Trophoblast cell (in vitro differentiated cells and primary cell): ENCODE measurements at regions not wholly inside any gene's neighbourhood (a gene's known extent, or its start where the extent isn't known, plus 50 kb on each side); places are given as distances from the start of the nearest gene placed in this dataset.

Experiments used
- DNase-seq, 2 donors: peaks; one replicate each; pipeline ENCODE4 v3.0.0-alpha.2; 2016
- H2AFZ ChIP-seq: 2 replicates; pipeline ENCODE4 v1.6.1; 2013; ENCODE audit warnings: low read length, moderate library complexity, mild to moderate bottlenecking; ENCODE audit not compliant: insufficient read depth, poor library complexity
- H2AK5ac ChIP-seq: 2 replicates; pipeline ENCODE4 v1.6.1; 2013; ENCODE audit warnings: mild to moderate bottlenecking, low read length
- H2BK120ac ChIP-seq: 2 replicates; pipeline ENCODE4 v1.6.1; 2013; ENCODE audit warnings: low read length, mild to moderate bottlenecking, moderate library complexity; ENCODE audit not compliant: insufficient read depth, poor library complexity
- H2BK12ac ChIP-seq: 2 replicates; pipeline ENCODE4 v1.6.1; 2013; ENCODE audit warnings: mild to moderate bottlenecking, low read length, moderate library complexity
- H2BK5ac ChIP-seq: 2 replicates; pipeline ENCODE4 v1.6.1; 2013; ENCODE audit warnings: low read length, low read depth, moderate library complexity, mild to moderate bottlenecking; ENCODE audit not compliant: poor library complexity
- H3K14ac ChIP-seq: 2 replicates; pipeline ENCODE4 v1.6.1; 2013; ENCODE audit warnings: mild to moderate bottlenecking, low read length
- H3K18ac ChIP-seq: 2 replicates; pipeline ENCODE4 v1.6.1; 2013; ENCODE audit warnings: mild to moderate bottlenecking, low read length
- H3K23ac ChIP-seq: 2 replicates; pipeline ENCODE4 v1.6.1; 2013; ENCODE audit warnings: low read length
- H3K27ac ChIP-seq: 2 replicates; pipeline ENCODE4 v1.5.1; 2013; ENCODE audit warnings: low read depth, mild to moderate bottlenecking, inconsistent platforms, low read length, moderate library complexity
- H3K27me3 ChIP-seq: 2 replicates; pipeline ENCODE4 v1.6.1; 2013; ENCODE audit warnings: inconsistent platforms, mild to moderate bottlenecking, low read length, moderate library complexity; ENCODE audit not compliant: insufficient read depth
- H3K36me3 ChIP-seq, 2 experiments: 1 replicate in 1 of 2; 2 replicates in 1 of 2; pipeline ENCODE4 v1.6.1; 2013; ENCODE audit warnings: low read length in 2 of 2, mild to moderate bottlenecking in 2 of 2, moderate library complexity in 1 of 2; ENCODE audit not compliant: insufficient read depth in 2 of 2, control insufficient read depth in 1 of 2
- H3K4ac ChIP-seq: 2 replicates; pipeline ENCODE4 v1.6.1; 2013; ENCODE audit warnings: low read depth, mild to moderate bottlenecking, low read length, moderate library complexity
- H3K4me1 ChIP-seq, 2 experiments: 1 replicate in 1 of 2; 2 replicates in 1 of 2; pipeline ENCODE4 v1.6.1; 2013; ENCODE audit warnings: low read length in 2 of 2, mild to moderate bottlenecking in 2 of 2, moderate library complexity in 1 of 2; ENCODE audit not compliant: insufficient read depth in 2 of 2, control insufficient read depth in 1 of 2
- H3K4me2 ChIP-seq: 2 replicates; pipeline ENCODE4 v1.6.1; 2013; ENCODE audit warnings: inconsistent platforms, mild to moderate bottlenecking, low read length, moderate library complexity
- H3K4me3 ChIP-seq: 2 replicates; pipeline ENCODE4 v1.5.1; 2013; ENCODE audit warnings: mild to moderate bottlenecking, low read depth, low read length, inconsistent platforms
- H3K79me1 ChIP-seq: one replicate; pipeline ENCODE4 v1.6.1; 2013; ENCODE audit warnings: low read length
- H3K79me2 ChIP-seq: 2 replicates; pipeline ENCODE4 v1.6.1; 2013; ENCODE audit warnings: low read length, mild to moderate bottlenecking; ENCODE audit not compliant: control insufficient read depth, insufficient read depth, poor library complexity
- H3K9ac ChIP-seq: 2 replicates; pipeline ENCODE4 v1.6.1; 2013; ENCODE audit warnings: mild to moderate bottlenecking, low read length
- H3K9me3 ChIP-seq: 2 replicates; pipeline ENCODE4 v1.6.1; 2013; ENCODE audit warnings: low read depth, mild to moderate bottlenecking, control low read depth, inconsistent platforms, low read length; ENCODE audit not compliant: insufficient read depth
- H4K12ac ChIP-seq: 2 replicates; pipeline ENCODE4 v1.6.1; 2013; ENCODE audit warnings: low read depth, mild to moderate bottlenecking, low read length, moderate library complexity
- H4K8ac ChIP-seq: 2 replicates; pipeline ENCODE4 v1.6.1; 2013; ENCODE audit warnings: low read depth, mild to moderate bottlenecking, low read length, moderate library complexity
- H4K91ac ChIP-seq: one replicate; pipeline ENCODE4 v1.6.1; 2013; ENCODE audit warnings: low read depth, mild to moderate bottlenecking, low read length, moderate library complexity
- WGBS: extraction: QIAGEN DNeasy Blood & Tissue Kit; methylation state at CpG from one replicate; pipeline ENCODE4 v1.1.7; 2013; ENCODE audit warnings: missing lambda C conversion rate; ENCODE audit not compliant: insufficient read length, insufficient coverage; ENCODE audit errors: extremely low coverage; 5-methylcytosine and 5-hydroxymethylcytosine counted together

DNA sequence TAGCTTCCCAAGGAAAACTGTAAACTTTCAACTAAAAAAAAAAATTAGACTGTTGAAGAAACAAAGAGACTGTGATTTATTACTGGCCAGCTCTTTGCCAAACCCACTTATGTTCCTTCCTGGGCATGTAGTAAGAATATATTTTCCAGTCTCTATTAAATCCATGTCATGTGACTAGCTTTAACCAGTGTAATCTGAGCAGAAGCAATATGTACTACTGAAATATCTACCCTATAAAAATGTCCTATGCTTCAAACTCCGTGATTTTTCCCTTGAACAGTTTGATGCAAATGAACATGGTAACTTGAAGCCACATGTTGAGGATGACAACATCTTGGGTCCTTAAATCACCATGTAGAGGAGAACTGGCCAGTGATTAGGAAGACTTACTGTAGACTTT, 144.5 kb downstream of the NTMT2 start:
- H3K4me3 ChIP-seq = no peak overlapping the region
- DNase-seq = no peak
- no peak overlapping the region for H2BK5ac ChIP-seq
- H3K18ac ChIP-seq = no peak overlapping the region
- H3K4me1 ChIP-seq = no peaks in the 10 kb centered on the region
- H4K91ac ChIP-seq = no peak overlapping the region
- no peaks in the 10 kb centered on the region for H3K36me3 ChIP-seq
- no CpG with 5 or more reads among the region's 1 CpG for WGBS
- H3K23ac ChIP-seq = no peak overlapping the region
- no peaks in the 10 kb centered on the region for H3K27me3 ChIP-seq
- no peak overlapping the region for H3K9ac ChIP-seq
- no peak overlapping the region for H4K12ac ChIP-seq
- no peaks in the 10 kb centered on the region for H3K79me2 ChIP-seq
- H3K9me3 ChIP-seq = no peaks in the 10 kb centered on the region
- no peak overlapping the region for H3K4ac ChIP-seq
- no peak overlapping the region for H2AFZ ChIP-seq
- no peak overlapping the region for H3K4me2 ChIP-seq
- no peak overlapping the region for H3K14ac ChIP-seq
- H2BK120ac ChIP-seq = no peak overlapping the region
- H3K27ac ChIP-seq = no peak overlapping the region
- H2AK5ac ChIP-seq = no peak overlapping the region
- H2BK12ac ChIP-seq = no peak overlapping the region
- no peak overlapping the region for H4K8ac ChIP-seq
- no peaks in the 10 kb centered on the region for H3K79me1 ChIP-seq

DNA sequence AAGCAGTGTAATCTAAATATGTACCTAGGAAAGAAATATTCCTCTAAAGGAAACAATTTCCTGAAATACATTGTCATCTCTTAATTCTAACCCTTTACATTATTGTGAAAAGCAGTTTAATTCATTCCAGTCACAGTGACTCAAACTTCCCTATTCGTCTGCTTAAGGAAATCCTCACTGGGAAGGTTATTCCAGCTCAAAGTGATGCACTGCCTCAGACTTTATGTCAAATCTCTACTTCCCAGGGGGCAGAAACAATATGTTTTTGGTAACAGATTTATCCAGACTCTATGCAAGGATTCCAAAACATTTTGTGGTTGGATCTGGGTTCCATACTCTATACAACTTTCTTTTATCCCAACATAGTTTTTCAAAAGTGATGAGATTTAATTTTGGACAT, 145.2 kb downstream of the NTMT2 start:
- Histone ChIP-seq H2AFZ (no peak overlapping the region), H3K4me3 (no peak overlapping the region), H2BK5ac (no peak overlapping the region), H2BK12ac (no peak overlapping the region), H3K14ac (no peak overlapping the region), H2AK5ac (no peak overlapping the region), H3K27me3 (no peaks in the 10 kb centered on the region), H3K18ac (no peak overlapping the region), H3K23ac (no peak overlapping the region), H3K4me2 (no peak overlapping the region), H3K79me2 (no peaks in the 10 kb centered on the region), H3K27ac (no peak overlapping the region), H2BK120ac (no peak overlapping the region), H3K4ac (no peak overlapping the region), H3K9ac (no peak overlapping the region), H3K4me1 (no peaks in the 10 kb centered on the region), H4K12ac (no peak overlapping the region), H4K91ac (no peak overlapping the region), H3K36me3 (no peaks in the 10 kb centered on the region), H4K8ac (no peak overlapping the region), H3K9me3 (no peaks in the 10 kb centered on the region), H3K79me1 (no peaks in the 10 kb centered on the region)
- WGBS = no CpG with 5 or more reads among the region's 1 CpG
- no peak for DNase-seq

DNA sequence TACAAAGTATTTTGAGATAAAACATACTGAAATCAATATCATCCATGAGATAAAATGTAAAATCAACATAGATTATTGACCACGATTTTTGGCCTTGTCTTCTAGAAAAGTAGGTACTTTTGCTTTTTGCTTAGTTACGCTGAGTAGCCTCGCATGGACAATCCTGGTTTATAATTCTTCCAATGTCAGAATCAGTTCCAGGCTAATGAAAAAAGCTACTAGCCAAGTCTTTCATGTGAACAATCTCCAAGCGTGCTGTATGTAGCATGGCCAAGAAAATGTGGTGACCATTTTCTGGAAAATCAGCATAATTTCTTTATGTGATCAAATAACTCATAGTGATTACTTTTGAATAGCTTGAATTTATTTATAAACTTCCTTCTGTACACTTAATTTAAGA, 145.8 kb downstream of the NTMT2 start:
- Histone ChIP-seq H3K23ac (no peak overlapping the region), H3K9ac (no peak overlapping the region), H4K8ac (no peak overlapping the region), H3K9me3 (no peaks in the 10 kb centered on the region), H3K4ac (no peak overlapping the region), H2BK5ac (no peak overlapping the region), H3K4me2 (no peak overlapping the region), H2BK12ac (no peak overlapping the region), H3K4me1 (no peaks in the 10 kb centered on the region), H2AFZ (no peak overlapping the region), H3K27me3 (no peaks in the 10 kb centered on the region), H4K91ac (no peak overlapping the region), H3K79me2 (no peaks in the 10 kb centered on the region), H3K36me3 (no peaks in the 10 kb centered on the region), H3K27ac (no peak overlapping the region), H3K18ac (no peak overlapping the region), H2AK5ac (no peak overlapping the region), H4K12ac (no peak overlapping the region), H3K14ac (no peak overlapping the region), H3K79me1 (no peaks in the 10 kb centered on the region), H2BK120ac (no peak overlapping the region), H3K4me3 (no peak overlapping the region)
- DNase-seq = no peak
- WGBS = no CpG with 5 or more reads among the region's 4 CpGs

DNA sequence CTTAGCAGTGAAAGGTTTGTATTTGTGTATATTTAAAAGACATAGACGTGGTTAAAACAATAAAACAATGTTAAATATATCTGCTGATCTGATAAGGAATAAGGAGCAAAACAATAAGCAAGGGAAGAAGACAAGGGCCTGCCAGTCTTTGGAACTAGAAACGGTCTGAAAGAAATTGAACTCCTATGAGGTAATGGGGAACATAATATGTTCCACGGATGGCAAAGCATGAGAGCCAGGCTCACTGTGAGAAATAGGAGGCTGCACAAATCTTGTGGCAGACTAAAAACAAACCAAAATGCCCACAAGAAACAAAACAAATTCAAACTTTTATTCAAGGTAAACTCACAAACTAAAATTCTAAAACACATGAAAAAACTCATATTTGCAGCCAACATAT, 150.5 kb downstream of the NTMT2 start:
- Histone ChIP-seq H3K14ac (no peak overlapping the region), H3K18ac (no peak overlapping the region), H2BK12ac (no peak overlapping the region), H3K9ac (no peak overlapping the region), H3K36me3 (no peaks in the 10 kb centered on the region), H3K79me1 (no peaks in the 10 kb centered on the region), H2BK5ac (no peak overlapping the region), H2AFZ (no peak overlapping the region), H3K4me1 (no peaks in the 10 kb centered on the region), H2BK120ac (no peak overlapping the region), H3K79me2 (no peaks in the 10 kb centered on the region), H3K27ac (no peak overlapping the region), H4K12ac (no peak overlapping the region), H2AK5ac (no peak overlapping the region), H3K4me2 (no peak overlapping the region), H3K23ac (no peak overlapping the region), H4K91ac (no peak overlapping the region), H3K4me3 (no peak overlapping the region), H4K8ac (no peak overlapping the region), H3K27me3 (no peaks in the 10 kb centered on the region), H3K9me3 (no peaks in the 10 kb centered on the region), H3K4ac (no peak overlapping the region)
- no CpG with 5 or more reads among the region's 3 CpGs for WGBS
- DNase-seq = no peak
